ENCODE measurements at regions not wholly inside any gene's neighbourhood (a gene's known extent, or its start where the extent isn't known, plus 50 kb on each side); places are given as distances from the start of the nearest gene placed in this dataset.
"Not testable (repeated sequence)": the region's sequence is repeated elsewhere in the genome, so short reads cannot be mapped to it uniquely, and the experiment has no call there.

GRCh38 chr5:117736698-117737097, 1162.1 kb upstream of the SEMA6A start:
- Histone ChIP-seq H3K36me3 (ENCODE audit: control insufficient read depth, insufficient read depth, low read length) (no peaks in the 10 kb centered on the region), H3K27me3 (ENCODE audit: control insufficient read depth, insufficient read depth, low read length) (no peaks in the 10 kb centered on the region), H3K4me3 (ENCODE audit: low read depth, low read length) (no peak overlapping the region)
- TF ChIP-seq, protein P1, sequence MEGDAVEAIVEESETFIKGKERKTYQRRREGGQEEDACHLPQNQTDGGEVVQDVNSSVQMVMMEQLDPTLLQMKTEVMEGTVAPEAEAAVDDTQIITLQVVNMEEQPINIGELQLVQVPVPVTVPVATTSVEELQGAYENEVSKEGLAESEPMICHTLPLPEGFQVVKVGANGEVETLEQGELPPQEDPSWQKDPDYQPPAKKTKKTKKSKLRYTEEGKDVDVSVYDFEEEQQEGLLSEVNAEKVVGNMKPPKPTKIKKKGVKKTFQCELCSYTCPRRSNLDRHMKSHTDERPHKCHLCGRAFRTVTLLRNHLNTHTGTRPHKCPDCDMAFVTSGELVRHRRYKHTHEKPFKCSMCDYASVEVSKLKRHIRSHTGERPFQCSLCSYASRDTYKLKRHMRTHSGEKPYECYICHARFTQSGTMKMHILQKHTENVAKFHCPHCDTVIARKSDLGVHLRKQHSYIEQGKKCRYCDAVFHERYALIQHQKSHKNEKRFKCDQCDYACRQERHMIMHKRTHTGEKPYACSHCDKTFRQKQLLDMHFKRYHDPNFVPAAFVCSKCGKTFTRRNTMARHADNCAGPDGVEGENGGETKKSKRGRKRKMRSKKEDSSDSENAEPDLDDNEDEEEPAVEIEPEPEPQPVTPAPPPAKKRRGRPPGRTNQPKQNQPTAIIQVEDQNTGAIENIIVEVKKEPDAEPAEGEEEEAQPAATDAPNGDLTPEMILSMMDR (IDR thresholded peaks at IDR 0.05; ENCODE audit: insufficient read depth, low read length, severe bottlenecking), result no peak
- no peak for FAIRE-seq
- DNase-seq (ENCODE audit: low read depth), result no peak

DNA sequence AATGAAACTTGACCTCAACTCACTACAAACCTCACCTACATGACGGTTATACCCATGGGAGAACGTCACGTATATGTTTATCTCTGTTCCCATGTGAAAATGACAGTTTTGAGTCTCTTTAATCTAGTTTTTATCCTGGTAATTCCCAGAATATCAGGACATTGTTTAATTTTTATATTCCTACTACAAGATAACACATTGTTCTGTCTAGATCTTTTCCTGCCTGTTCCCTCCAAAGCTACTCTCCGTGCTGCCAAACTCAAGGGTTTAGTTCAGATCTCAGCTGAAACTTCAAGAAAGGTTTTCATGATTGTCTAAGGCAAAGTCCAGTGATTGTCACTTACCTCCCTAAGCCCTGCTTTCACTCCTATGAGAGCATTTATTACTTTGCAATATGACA, 1159.4 kb upstream of the SEMA6A start:
- FAIRE-seq, result no peak
- H3K36me3 ChIP-seq (ENCODE audit: control insufficient read depth, insufficient read depth, low read length), result no peaks in the 10 kb centered on the region
- H3K27me3 ChIP-seq (ENCODE audit: control insufficient read depth, insufficient read depth, low read length), result no peaks in the 10 kb centered on the region
- no peak for DNase-seq (ENCODE audit: low read depth)
- no peak overlapping the region for H3K4me3 ChIP-seq (ENCODE audit: low read depth, low read length)
- TF ChIP-seq, protein P1 (IDR thresholded peaks at IDR 0.05; ENCODE audit: insufficient read depth, low read length, severe bottlenecking), result no peak

DNA sequence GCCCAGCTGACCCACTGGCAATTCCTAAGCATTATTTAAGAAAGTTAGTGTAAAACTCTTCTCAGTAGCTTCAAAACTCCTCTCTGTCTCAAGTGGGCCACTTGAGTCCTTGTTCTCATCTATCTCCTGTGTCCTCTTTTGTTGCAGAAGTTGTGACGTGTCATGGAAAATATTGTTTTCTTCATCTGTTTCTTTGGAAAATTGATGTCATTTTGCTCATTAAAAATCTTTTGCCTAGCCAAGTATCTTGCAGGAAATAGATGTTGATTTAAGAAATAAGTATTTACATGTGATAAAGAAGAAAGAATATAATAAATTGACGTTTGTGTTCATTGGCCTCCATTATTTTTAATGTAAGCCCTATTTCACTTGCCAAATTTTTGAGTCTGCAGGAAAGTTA, 1158.4 kb upstream of the SEMA6A start:
- Histone ChIP-seq H3K36me3 (ENCODE audit: control insufficient read depth, insufficient read depth, low read length) (no peaks in the 10 kb centered on the region), H3K27me3 (ENCODE audit: control insufficient read depth, insufficient read depth, low read length) (no peaks in the 10 kb centered on the region), H3K4me3 (ENCODE audit: low read depth, low read length) (no peak overlapping the region)
- DNase-seq (ENCODE audit: low read depth) (no peak), FAIRE-seq (no peak)
- TF ChIP-seq, protein P1 (IDR thresholded peaks at IDR 0.05; ENCODE audit: insufficient read depth, low read length, severe bottlenecking), result no peak

- H3K4me3 ChIP-seq (ENCODE audit: low read depth, low read length), result no peak overlapping the region
- DNase-seq (ENCODE audit: low read depth) (no peak), FAIRE-seq (no peak)
- H3K36me3 ChIP-seq (ENCODE audit: control insufficient read depth, insufficient read depth, low read length), result no peaks in the 10 kb centered on the region
- no peaks in the 10 kb centered on the region for H3K27me3 ChIP-seq (ENCODE audit: control insufficient read depth, insufficient read depth, low read length)
- TF ChIP-seq, protein P1 (IDR thresholded peaks at IDR 0.05; ENCODE audit: insufficient read depth, low read length, severe bottlenecking), result no peak
Observed at GRCh38 chr5:117732264-117732663, 1157.6 kb upstream of the SEMA6A start.

- no peak overlapping the region for H3K4me3 ChIP-seq (ENCODE audit: low read depth, low read length)
- FAIRE-seq, result no peak
- no peaks in the 10 kb centered on the region for H3K36me3 ChIP-seq (ENCODE audit: control insufficient read depth, insufficient read depth, low read length)
- no peak for DNase-seq (ENCODE audit: low read depth)
- no peaks in the 10 kb centered on the region for H3K27me3 ChIP-seq (ENCODE audit: control insufficient read depth, insufficient read depth, low read length)
- TF ChIP-seq, protein P1 (IDR thresholded peaks at IDR 0.05; ENCODE audit: insufficient read depth, low read length, severe bottlenecking), result no peak
Observed at GRCh38 chr5:117731446-117731845, 1156.8 kb upstream of the SEMA6A start.

DNA sequence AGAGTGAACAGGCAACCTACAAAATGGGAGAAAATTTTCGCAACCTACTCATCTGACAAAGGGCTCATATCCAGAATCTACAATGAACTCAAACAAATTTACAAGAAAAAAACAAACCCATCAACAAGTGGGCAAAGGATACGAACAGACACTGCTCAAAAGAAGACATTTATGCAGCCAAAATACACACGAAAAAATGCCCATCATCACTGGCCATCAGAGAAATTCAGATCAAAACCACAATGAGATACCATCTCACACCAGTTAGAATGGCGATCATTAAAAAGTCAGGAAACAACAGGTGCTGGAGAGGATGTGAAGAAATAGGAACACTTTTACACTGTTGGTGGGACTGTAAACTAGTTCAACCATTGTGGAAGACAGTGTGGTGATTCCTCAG, 1146.2 kb upstream of the SEMA6A start:
- not testable (repeated sequence) for H3K4me3 ChIP-seq (ENCODE audit: low read depth, low read length); H3K36me3 ChIP-seq (ENCODE audit: control insufficient read depth, insufficient read depth, low read length); FAIRE-seq; H3K27me3 ChIP-seq (ENCODE audit: control insufficient read depth, insufficient read depth, low read length); DNase-seq (ENCODE audit: low read depth)

Measured in bronchial epithelial cell (primary cell).